Spleen (tissue), 11 donors: ENCODE measurements at regions not wholly inside any gene's neighbourhood (a gene's known extent, or its start where the extent isn't known, plus 50 kb on each side); places are given as distances from the start of the nearest gene placed in this dataset.

Source experiments
- DNase-seq: peaks from one replicate; pipeline ENCODE4 v3.0.0-alpha.2; 2020
- H3K27ac ChIP-seq, 8 donors: fragments of 200-600 bp; sonication (generic) in 7 of 8; 1 replicate in 4 of 8; 2 replicates in 4 of 8; pipeline versions ENCODE4 v1.5.0 to v1.8.0; 2016 to 2021; ENCODE audit warnings: inconsistent platforms in 4 of 8, mild to moderate bottlenecking in 4 of 8, moderate library complexity in 1 of 8
- H3K27me3 ChIP-seq, 7 donors: fragments of 200-600 bp; sonication (generic) in 6 of 7; replicated peaks in 1 of 7; 1 replicate in 4 of 7; 2 replicates in 3 of 7; pipeline versions ENCODE4 v1.5.0 to v1.8.0; 2016 to 2021; ENCODE audit warnings: inconsistent platforms in 3 of 7, mild to moderate bottlenecking in 1 of 7
- H3K36me3 ChIP-seq, 6 donors: fragments of 200-600 bp; sonication (generic) in 5 of 6; 1 replicate in 4 of 6; 2 replicates in 2 of 6; pipeline versions ENCODE4 v1.5.0 to v1.8.0; 2016 to 2021; ENCODE audit warnings: inconsistent platforms in 2 of 6
- H3K4me1 ChIP-seq, 6 donors: fragments of 200-600 bp; sonication (generic) in 5 of 6; 1 replicate in 3 of 6; 2 replicates in 3 of 6; pipeline versions ENCODE4 v1.5.0 to v1.8.0; 2016 to 2021; ENCODE audit warnings: inconsistent platforms in 3 of 6
- H3K4me3 ChIP-seq, 8 donors: fragments of 200-600 bp; sonication (generic) in 7 of 8; 1 replicate in 4 of 8; 2 replicates in 4 of 8; pipeline versions ENCODE4 v1.5.0 to v1.8.0; 2016 to 2021; ENCODE audit warnings: inconsistent platforms in 4 of 8, mild to moderate bottlenecking in 4 of 8, moderate library complexity in 2 of 8
- H3K9me3 ChIP-seq, 8 donors: fragments of 200-600 bp; sonication (generic) in 7 of 8; 1 replicate in 4 of 8; 2 replicates in 4 of 8; pipeline versions ENCODE4 v1.5.0 to v1.8.0; 2016 to 2021; ENCODE audit warnings: inconsistent platforms in 4 of 8
- CTCF ChIP-seq, 11 experiments: fragments of 200-600 bp in 7 of 11; fragments of 450-650 bp in 4 of 11; sonication (generic) in 4 of 11; IDR thresholded peaks in 8 of 11; conservative IDR thresholded peaks in 3 of 11; 1 replicate in 7 of 11; 2 replicates in 4 of 11; pipeline versions ENCODE4 v1.4.0 to v1.8.0; 2016 to 2021; ENCODE audit warnings: antibody characterized with exemption in 11 of 11, inconsistent platforms in 4 of 11, mild to moderate bottlenecking in 1 of 11
- POLR2A ChIP-seq, 3 donors: fragments of 450-650 bp; IDR thresholded peaks; one replicate each; pipeline ENCODE4 v1.5.1; 2017; ENCODE audit warnings: antibody characterized with exemption in 3 of 3, mild to moderate bottlenecking in 1 of 3
- POLR2AphosphoS5 ChIP-seq, 3 donors: sonication (generic); formaldehyde crosslinking; IDR thresholded peaks; one replicate each; pipeline ENCODE4 v1.5.1; 2017; ENCODE audit warnings: antibody characterized with exemption in 3 of 3
- WGBS, 5 donors: extraction: QIAGEN DNeasy Blood & Tissue Kit in 3 of 5; methylation state at CpG; one replicate each; pipeline versions ENCODE4 v1.1.5 to v1.1.7; 2013 to 2018; 5-methylcytosine and 5-hydroxymethylcytosine counted together
- intact Hi-C: fragments of 100-400 bp; cut with DNase I; formaldehyde crosslinking; loops from one replicate; pipeline ENCODE4 v1.15.0; 2023; ENCODE audit warnings: low total_unique reads
- donor health status: healthy with polysubstance abuse.
- donor health status: DM: no; HTN: no; CAD: no; lungs with moderate emphysema.
- donor health status: DM: no; HTN: no; CAD: no.
- donor health status: Bipolar disorder and iron deficiency.
- donor health status: healthy.
- donor health status: DM: no; HTN: no; CAD: no.
- donor health status: DM: yes; HTN: yes; CAD: no.

DNA sequence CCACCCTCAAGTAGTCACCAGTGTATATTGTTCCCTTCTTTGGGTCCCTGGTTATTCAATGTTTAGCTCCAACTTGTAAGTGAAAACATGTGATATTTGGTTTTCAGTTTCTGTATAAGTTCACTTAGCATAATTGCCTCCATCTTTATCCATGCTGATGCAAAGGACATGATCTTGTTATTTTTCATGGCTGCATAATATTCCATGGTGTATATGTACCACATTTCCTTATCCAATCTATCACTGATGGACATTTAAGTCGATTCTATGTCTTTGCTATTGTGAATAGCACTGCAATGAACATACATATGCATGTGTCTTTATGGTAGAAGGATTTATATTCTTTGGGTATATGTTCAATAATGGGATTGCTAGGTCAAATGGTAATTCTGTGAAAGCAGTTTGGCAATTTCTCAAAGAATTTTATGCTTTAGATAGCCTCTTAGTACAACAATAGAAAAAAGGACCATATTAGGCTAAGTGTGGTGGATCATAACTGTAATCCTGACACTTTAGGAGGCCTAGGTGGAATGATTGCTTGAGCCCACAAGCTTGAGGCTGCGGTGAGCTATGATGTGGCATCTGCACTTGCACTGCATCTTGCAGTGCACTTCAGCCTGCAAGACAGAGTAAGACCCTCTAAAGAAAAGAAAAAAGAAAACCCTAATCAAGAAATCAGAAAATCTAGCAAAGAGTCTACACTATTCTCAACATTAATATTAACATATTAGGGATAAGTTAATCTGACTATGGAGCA, 468.5 kb upstream of the FAT3 start:
- Histone ChIP-seq H3K4me3 (no peak overlapping the region), H3K27ac (no peak overlapping the region), H3K27me3 (no peaks in the 10 kb centered on the region), H3K4me1 (no peaks in the 10 kb centered on the region), H3K9me3 (peaks cover 0 to 19% (median 9%) of the 10 kb centered on the region in 8 donors), H3K36me3 (no peaks in the 10 kb centered on the region)
- WGBS, 5 donors, result 54 to 67% (median 58%) methylated on average over 2 of the region's 2 CpGs
- intact Hi-C loops, result no loop called here
- TF ChIP-seq POLR2A (IDR thresholded peaks at IDR 0.05), result no peak
- TF ChIP-seq CTCF (IDR thresholded peaks at IDR 0.05 in 8 of 11, conservative IDR thresholded peaks at IDR 0.05 in 3 of 11), result no peak
- no peak for TF ChIP-seq POLR2AphosphoS5 (IDR thresholded peaks at IDR 0.05)
- DNase-seq, result no peak

GRCh38 chr11:91755526-91755925, 469.1 kb upstream of the FAT3 start:
- intact Hi-C loops, result no loop called here
- no peak for TF ChIP-seq POLR2A (IDR thresholded peaks at IDR 0.05)
- TF ChIP-seq CTCF (IDR thresholded peaks at IDR 0.05 in 8 of 11, conservative IDR thresholded peaks at IDR 0.05 in 3 of 11), result no peak
- TF ChIP-seq POLR2AphosphoS5 (IDR thresholded peaks at IDR 0.05), result no peak
- H3K36me3 ChIP-seq, result no peaks in the 10 kb centered on the region
- H3K27ac ChIP-seq, result no peak overlapping the region
- no peaks in the 10 kb centered on the region for H3K27me3 ChIP-seq
- DNase-seq, result no peak
- no peaks in the 10 kb centered on the region for H3K4me1 ChIP-seq
- peaks cover 0 to 19% (median 9%) of the 10 kb centered on the region in 8 donors for H3K9me3 ChIP-seq
- no peak overlapping the region for H3K4me3 ChIP-seq

- no peaks in the 10 kb centered on the region for H3K27me3 ChIP-seq
- H3K36me3 ChIP-seq, result no peaks in the 10 kb centered on the region
- intact Hi-C loops, result no loop called here
- TF ChIP-seq CTCF (IDR thresholded peaks at IDR 0.05 in 8 of 11, conservative IDR thresholded peaks at IDR 0.05 in 3 of 11) (no peak), POLR2A (IDR thresholded peaks at IDR 0.05) (no peak), POLR2AphosphoS5 (IDR thresholded peaks at IDR 0.05) (no peak)
- no peak overlapping the region for H3K27ac ChIP-seq
- DNase-seq, result no peak
- no peaks in the 10 kb centered on the region for H3K4me1 ChIP-seq
- H3K9me3 ChIP-seq, result peaks cover 0 to 12% (median 0%) of the 10 kb centered on the region in 8 donors
- no peak overlapping the region for H3K4me3 ChIP-seq
These were observed 475.4 kb upstream of the FAT3 start for GRCh38 chr11:91749251-91749650.

DNA sequence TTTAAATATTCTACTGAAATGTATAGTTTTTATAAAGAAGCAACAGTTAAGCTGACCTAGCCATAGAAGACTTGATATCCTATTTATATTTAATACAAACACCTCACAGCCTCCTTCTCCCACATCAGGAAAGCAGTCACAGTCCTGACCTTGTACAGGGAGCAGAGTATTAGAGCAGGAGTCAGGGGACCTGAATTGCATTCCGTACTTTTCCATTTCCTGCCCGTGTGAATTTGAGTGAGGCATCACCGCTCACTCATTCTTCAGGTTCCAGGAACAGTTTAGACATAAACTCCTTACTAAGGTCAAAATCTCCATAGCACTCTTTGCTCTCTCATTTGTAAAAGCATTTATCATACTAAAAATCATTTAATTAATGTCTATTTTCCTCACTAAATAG, 482.5 kb upstream of the FAT3 start:
- Histone ChIP-seq H3K4me3 (no peak overlapping the region), H3K27me3 (no peaks in the 10 kb centered on the region), H3K27ac (no peak overlapping the region), H3K36me3 (no peaks in the 10 kb centered on the region), H3K9me3 (peaks cover 0 to 6% (median 0%) of the 10 kb centered on the region in 8 donors), H3K4me1 (no peaks in the 10 kb centered on the region)
- intact Hi-C loops, result no loop called here
- no peak for TF ChIP-seq POLR2AphosphoS5 (IDR thresholded peaks at IDR 0.05)
- TF ChIP-seq CTCF (IDR thresholded peaks at IDR 0.05 in 8 of 11, conservative IDR thresholded peaks at IDR 0.05 in 3 of 11), result no peak
- TF ChIP-seq POLR2A (IDR thresholded peaks at IDR 0.05), result no peak
- DNase-seq, result no peak
- WGBS, 5 donors, result 58 to 87% (median 63%) methylated on average over 3 of the region's 3 CpGs
